ENCODE measurements at regions not wholly inside any gene's neighbourhood (a gene's known extent, or its start where the extent isn't known, plus 50 kb on each side); places are given as distances from the start of the nearest gene placed in this dataset.

DNA sequence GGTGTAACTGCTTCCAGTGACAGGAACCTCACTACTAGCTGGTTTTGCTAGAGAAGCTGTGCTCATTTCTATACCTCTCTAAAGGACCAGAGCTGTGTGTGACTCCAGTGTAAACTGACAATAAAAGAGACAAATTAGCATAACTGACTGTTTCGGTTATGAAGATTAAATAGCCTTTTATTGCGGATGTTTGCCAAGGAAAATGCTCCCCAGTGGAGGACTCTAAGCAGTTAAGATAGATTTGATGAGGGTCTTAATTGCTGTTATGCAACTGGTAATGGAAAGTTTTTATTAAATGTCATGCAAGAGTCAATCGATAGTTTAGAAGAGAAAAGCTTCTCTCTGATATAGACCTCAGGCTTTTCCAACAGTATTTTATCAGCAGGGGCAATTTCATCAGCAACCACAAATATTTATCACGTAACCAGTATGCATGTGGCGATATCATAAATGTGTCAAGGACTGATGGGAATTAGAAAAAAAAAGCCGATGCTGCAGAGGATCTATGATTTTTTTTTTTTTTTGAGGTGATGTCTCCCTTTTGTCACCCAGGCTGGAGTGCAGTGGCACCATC lies 275.2 kb upstream of the DMAC1 start:
- TF ChIP-seq EZH2phosphoT487 (IDR thresholded peaks at IDR 0.05), result no peak
- TF ChIP-seq EZH2 (IDR thresholded peaks at IDR 0.05), result no peak
- TF ChIP-seq, protein P1, sequence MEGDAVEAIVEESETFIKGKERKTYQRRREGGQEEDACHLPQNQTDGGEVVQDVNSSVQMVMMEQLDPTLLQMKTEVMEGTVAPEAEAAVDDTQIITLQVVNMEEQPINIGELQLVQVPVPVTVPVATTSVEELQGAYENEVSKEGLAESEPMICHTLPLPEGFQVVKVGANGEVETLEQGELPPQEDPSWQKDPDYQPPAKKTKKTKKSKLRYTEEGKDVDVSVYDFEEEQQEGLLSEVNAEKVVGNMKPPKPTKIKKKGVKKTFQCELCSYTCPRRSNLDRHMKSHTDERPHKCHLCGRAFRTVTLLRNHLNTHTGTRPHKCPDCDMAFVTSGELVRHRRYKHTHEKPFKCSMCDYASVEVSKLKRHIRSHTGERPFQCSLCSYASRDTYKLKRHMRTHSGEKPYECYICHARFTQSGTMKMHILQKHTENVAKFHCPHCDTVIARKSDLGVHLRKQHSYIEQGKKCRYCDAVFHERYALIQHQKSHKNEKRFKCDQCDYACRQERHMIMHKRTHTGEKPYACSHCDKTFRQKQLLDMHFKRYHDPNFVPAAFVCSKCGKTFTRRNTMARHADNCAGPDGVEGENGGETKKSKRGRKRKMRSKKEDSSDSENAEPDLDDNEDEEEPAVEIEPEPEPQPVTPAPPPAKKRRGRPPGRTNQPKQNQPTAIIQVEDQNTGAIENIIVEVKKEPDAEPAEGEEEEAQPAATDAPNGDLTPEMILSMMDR (IDR thresholded peaks at IDR 0.05), result no peak
- H3F3A ChIP-seq (ENCODE audit: low read depth), result no peaks in the 10 kb centered on the region
- H3K4me2 ChIP-seq, result no peak overlapping the region
- Mint-ChIP-seq H3K9me3 (peaks cover 3% of the 10 kb centered on the region), H3K27me3 (ENCODE audit: insufficient read depth, low read depth) (peaks cover 2% of the 10 kb centered on the region), H3K27ac (no peak overlapping the region), H3K4me3 (no peak overlapping the region), H3K36me3 (no peaks in the 10 kb centered on the region), H3K4me1 (peaks cover 5% of the 10 kb centered on the region)
- no peaks in the 10 kb centered on the region for H4K20me1 ChIP-seq (ENCODE audit: low read depth)
- H2AFZ ChIP-seq (replicated peaks), result no peak overlapping the region
- peaks cover 15% of the 10 kb centered on the region for H3K4me1 ChIP-seq
- no peak overlapping the region for H3K4me3 ChIP-seq
- H3K27ac ChIP-seq, result no peak overlapping the region
- H3K36me3 ChIP-seq, result no peaks in the 10 kb centered on the region
- no peaks in the 10 kb centered on the region for H3K27me3 ChIP-seq
- no peaks in the 10 kb centered on the region for H3K9me3 ChIP-seq (ENCODE audit: low read depth)
- no peaks in the 10 kb centered on the region for H3K79me2 ChIP-seq (ENCODE audit: low read depth)
- no peak for DNase-seq (ENCODE audit: low spot score)
- no peak overlapping the region for H3K9ac ChIP-seq

DNA sequence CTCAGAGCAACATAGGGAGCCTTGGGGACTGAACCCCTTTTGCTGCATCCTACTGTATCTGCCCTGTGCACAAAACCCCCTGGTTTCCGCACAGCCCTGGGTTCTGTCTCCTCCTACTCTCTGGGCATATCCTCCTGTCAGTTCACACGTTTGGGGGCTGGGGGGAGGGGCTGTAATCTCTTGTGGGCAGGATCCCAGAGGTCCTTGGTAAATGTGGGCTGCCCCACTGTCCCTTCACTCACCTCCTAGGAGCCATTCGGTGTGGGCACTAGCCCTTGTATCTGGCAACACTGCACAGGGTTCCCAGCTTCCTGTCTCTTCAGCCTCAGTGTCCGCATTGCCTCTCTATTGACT lies 271.8 kb upstream of the DMAC1 start:
- no peaks in the 10 kb centered on the region for H3K36me3 Mint-ChIP-seq
- Histone ChIP-seq H3K4me2 (no peak overlapping the region), H3K4me1 (peaks cover 15% of the 10 kb centered on the region), H3K36me3 (no peaks in the 10 kb centered on the region), H3K9me3 (ENCODE audit: low read depth) (no peaks in the 10 kb centered on the region), H3K9ac (no peak overlapping the region), H2AFZ (replicated peaks) (peak overlapping the region; percentile 97), H3K4me3 (no peak overlapping the region), H4K20me1 (ENCODE audit: low read depth) (no peaks in the 10 kb centered on the region), H3K27ac (no peak overlapping the region), H3K27me3 (no peaks in the 10 kb centered on the region), H3K79me2 (ENCODE audit: low read depth) (no peaks in the 10 kb centered on the region), H3F3A (ENCODE audit: low read depth) (no peaks in the 10 kb centered on the region)
- peaks cover 5% of the 10 kb centered on the region for H3K4me1 Mint-ChIP-seq
- no peak for DNase-seq (ENCODE audit: low spot score)
- H3K27me3 Mint-ChIP-seq (ENCODE audit: insufficient read depth, low read depth), result no peaks in the 10 kb centered on the region
- peak overlapping the region; percentile 36 for H3K27ac Mint-ChIP-seq
- H3K4me3 Mint-ChIP-seq, result no peak overlapping the region
- TF ChIP-seq, protein P1 (IDR thresholded peaks at IDR 0.05), result no peak
- TF ChIP-seq EZH2phosphoT487 (IDR thresholded peaks at IDR 0.05) (no peak), EZH2 (IDR thresholded peaks at IDR 0.05) (no peak)
- peaks cover 8% of the 10 kb centered on the region for H3K9me3 Mint-ChIP-seq

DNA sequence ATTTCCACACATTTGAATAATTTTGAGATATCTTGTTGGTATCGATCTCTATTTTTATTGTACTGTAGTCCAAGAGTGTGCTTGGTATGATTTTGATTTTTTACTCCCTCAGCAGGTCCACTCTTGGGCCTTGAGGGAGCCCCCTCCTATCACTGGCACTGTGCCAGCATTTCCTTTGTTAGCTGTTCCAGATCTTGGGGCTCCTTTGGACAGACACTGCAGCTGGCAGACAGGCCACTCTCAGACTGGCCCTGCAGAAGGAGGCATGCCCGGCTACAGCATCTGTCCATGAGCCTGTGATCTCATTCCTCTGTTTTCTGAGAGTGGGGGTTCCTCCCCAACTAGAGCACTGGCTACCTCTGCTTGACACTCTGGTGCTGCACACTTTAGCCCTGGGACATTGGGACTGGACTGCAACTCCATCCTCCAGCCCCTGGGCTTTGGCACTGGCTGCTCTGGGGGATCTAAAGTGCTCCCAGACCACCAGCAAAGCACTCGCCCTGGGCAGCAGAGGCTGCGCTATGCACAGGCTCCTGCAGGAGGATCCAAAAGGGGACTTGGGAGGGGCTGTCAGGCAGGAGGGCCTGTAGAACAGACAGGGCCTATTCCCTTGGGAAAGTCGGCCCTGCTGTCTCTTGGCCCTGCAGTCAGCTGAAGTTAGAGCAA lies 271.3 kb upstream of the DMAC1 start:
- H3K9me3 ChIP-seq (ENCODE audit: low read depth), result no peaks in the 10 kb centered on the region
- no peaks in the 10 kb centered on the region for H3F3A ChIP-seq (ENCODE audit: low read depth)
- H3K27me3 Mint-ChIP-seq (ENCODE audit: insufficient read depth, low read depth), result no peaks in the 10 kb centered on the region
- no peaks in the 10 kb centered on the region for H3K79me2 ChIP-seq (ENCODE audit: low read depth)
- TF ChIP-seq, protein P1 (IDR thresholded peaks at IDR 0.05), result peak; percentile 20
- no peak for TF ChIP-seq EZH2phosphoT487 (IDR thresholded peaks at IDR 0.05)
- DNase-seq (ENCODE audit: low spot score), result peak; percentile 68
- no peak overlapping the region for H3K9ac ChIP-seq
- H4K20me1 ChIP-seq (ENCODE audit: low read depth), result no peaks in the 10 kb centered on the region
- H3K9me3 Mint-ChIP-seq, result peaks cover 8% of the 10 kb centered on the region
- no peak overlapping the region for H3K4me3 Mint-ChIP-seq
- H2AFZ ChIP-seq (replicated peaks), result peak overlapping the region; percentile 97
- H3K27ac Mint-ChIP-seq, result no peak overlapping the region
- H3K4me3 ChIP-seq, result no peak overlapping the region
- no peak overlapping the region for H3K4me2 ChIP-seq
- H3K36me3 ChIP-seq, result no peaks in the 10 kb centered on the region
- no peak overlapping the region for H3K27ac ChIP-seq
- H3K27me3 ChIP-seq, result no peaks in the 10 kb centered on the region
- H3K36me3 Mint-ChIP-seq, result no peaks in the 10 kb centered on the region
- peaks cover 15% of the 10 kb centered on the region for H3K4me1 ChIP-seq
- H3K4me1 Mint-ChIP-seq, result peaks cover 5% of the 10 kb centered on the region
